H1 (cell line): ENCODE measurements at regions not wholly inside any gene's neighbourhood (a gene's known extent, or its start where the extent isn't known, plus 50 kb on each side); places are given as distances from the start of the nearest gene placed in this dataset.

ENCODE experiments used
- CTCF ChIA-PET: fragments of 300-600 bp; sonication (Branson Sonifier 250); formaldehyde crosslinking; loops from one replicate; lab custom pipeline; 2021; ENCODE audit not compliant: partially characterized antibody; lab: Charles Lee
- POLR2A ChIA-PET: fragments of 300-600 bp; sonication (Branson Sonifier 250); formaldehyde crosslinking; loops from one replicate; lab custom pipeline; 2021; ENCODE audit warnings: inconsistent platforms; ENCODE audit not compliant: partially characterized antibody; lab: Charles Lee
- DNase-seq, 2 experiments: peaks; one replicate each; pipeline versions ENCODE4 v3.0.0 to v3.0.0-alpha.2; 2010 to 2022; ENCODE audit warnings: low spot score in 2 of 2, low read depth in 1 of 2, mixed read lengths in 1 of 2
- FAIRE-seq: peaks from 2 replicates; lab custom pipeline; 2011; peaks lifted over from hg19 to GRCh38; lab: Jason Lieb, UNC
- H2AFZ ChIP-seq: 2 replicates; pipeline ENCODE4 v1.8.1; 2012; ENCODE audit warnings: low read length, inconsistent platforms
- H2AK5ac ChIP-seq: 2 replicates; pipeline ENCODE4 v1.6.1; 2013; ENCODE audit warnings: low read depth, low read length
- H2BK120ac ChIP-seq: replicated peaks from 2 replicates; pipeline ENCODE3; 2013; ENCODE audit warnings: low read depth, low read length, inconsistent platforms
- H2BK12ac ChIP-seq: 2 replicates; pipeline ENCODE4 v1.6.1; 2013; ENCODE audit warnings: low read depth, low read length
- H2BK15ac ChIP-seq: 2 replicates; pipeline ENCODE4 v1.6.1; 2013; ENCODE audit warnings: low read length
- H2BK20ac ChIP-seq: 2 replicates; pipeline ENCODE4 v1.6.1; 2013; ENCODE audit warnings: low read length
- H2BK5ac ChIP-seq: 2 replicates; pipeline ENCODE4 v1.6.1; 2013; ENCODE audit warnings: low read depth, low read length
- H3K14ac ChIP-seq: 2 replicates; pipeline ENCODE4 v1.6.1; 2013; ENCODE audit warnings: inconsistent platforms; ENCODE audit not compliant: insufficient read length
- H3K18ac ChIP-seq: 2 replicates; pipeline ENCODE4 v1.6.1; 2013; ENCODE audit warnings: low read length; ENCODE audit errors: extremely low read depth
- H3K23ac ChIP-seq: 2 replicates; pipeline ENCODE4 v1.6.1; 2013; ENCODE audit warnings: inconsistent platforms; ENCODE audit not compliant: insufficient read length
- H3K23me2 ChIP-seq: 2 replicates; pipeline ENCODE4 v1.6.1; 2013; ENCODE audit warnings: low read depth, low read length
- H3K27ac ChIP-seq: 2 replicates; pipeline ENCODE4 v1.6.1; 2011; ENCODE audit warnings: low read depth, low read length, inconsistent platforms
- H3K27me3 ChIP-seq, 4 experiments: replicated peaks in 1 of 4; 1 replicate in 1 of 4; 2 replicates in 3 of 4; pipeline versions ENCODE4 v1.6.1 to v1.8.1; 2011 to 2013; ENCODE audit warnings: low read length in 3 of 4, mild to moderate bottlenecking in 3 of 4, inconsistent platforms in 2 of 4, mixed read lengths in 2 of 4, moderate library complexity in 1 of 4; ENCODE audit not compliant: control insufficient read depth in 3 of 4, insufficient read depth in 3 of 4; ENCODE audit errors: extremely low read depth in 1 of 4
- H3K36me3 ChIP-seq, 4 experiments: 2 replicates each; pipeline versions ENCODE4 v1.6.1 to v1.8.1; 2011 to 2013; ENCODE audit warnings: mild to moderate bottlenecking in 4 of 4, low read length in 3 of 4, moderate library complexity in 2 of 4, control low read depth in 1 of 4, inconsistent platforms in 1 of 4; ENCODE audit not compliant: insufficient read depth in 4 of 4, control insufficient read depth in 2 of 4
- H3K4ac ChIP-seq: replicated peaks from 2 replicates; pipeline ENCODE3; 2013; ENCODE audit warnings: low read length, low read depth, mixed read lengths, inconsistent platforms; ENCODE audit not compliant: insufficient read length
- H3K4me1 ChIP-seq, 4 experiments: replicated peaks in 1 of 4; 1 replicate in 1 of 4; 2 replicates in 3 of 4; pipeline versions ENCODE4 v1.6.1 to v1.8.1; 2011 to 2013; ENCODE audit warnings: low read length in 3 of 4, inconsistent platforms in 2 of 4, mixed read lengths in 1 of 4; ENCODE audit not compliant: insufficient read depth in 4 of 4, control insufficient read depth in 3 of 4
- H3K4me2 ChIP-seq, 2 experiments: 2 replicates each; pipeline versions ENCODE4 v1.6.1 to v1.8.1; 2011 to 2013; ENCODE audit warnings: low read depth in 2 of 2, low read length in 2 of 2, control low read depth in 1 of 2, inconsistent platforms in 1 of 2, mild to moderate bottlenecking in 1 of 2; ENCODE audit not compliant: insufficient read depth in 1 of 2
- H3K4me3 ChIP-seq, 4 experiments: fragments of 200-600, 300-600 bp in 1 of 4; sonication (generic), shearing (Covaris generic), sonication (Bioruptor Twin) in 1 of 4; 2 replicates each; pipeline versions ENCODE4 v1.5.1 to v1.8.1; 2011 to 2016; ENCODE audit warnings: low read length in 4 of 4, low read depth in 3 of 4, control low read depth in 2 of 4, inconsistent platforms in 2 of 4, mild to moderate bottlenecking in 2 of 4, mixed read lengths in 1 of 4, moderate library complexity in 1 of 4; ENCODE audit not compliant: insufficient read depth in 2 of 4; ENCODE audit errors: extremely low read depth in 1 of 4
- H3K56ac ChIP-seq: replicated peaks from 2 replicates; pipeline ENCODE3; 2013; ENCODE audit warnings: low read depth, mild to moderate bottlenecking, mixed read lengths, low read length, inconsistent platforms; ENCODE audit not compliant: insufficient read length
- H3K79me1 ChIP-seq: 2 replicates; pipeline ENCODE4 v1.6.1; 2013; ENCODE audit warnings: low read depth, low read length, control low read depth
- H3K79me2 ChIP-seq, 2 experiments: 2 replicates each; pipeline versions ENCODE4 v1.6.1 to v1.8.1; 2012 to 2013; ENCODE audit warnings: low read length in 2 of 2, mild to moderate bottlenecking in 2 of 2, inconsistent platforms in 1 of 2; ENCODE audit not compliant: insufficient read depth in 2 of 2, control insufficient read depth in 1 of 2
- H3K9ac ChIP-seq, 4 experiments: replicated peaks in 1 of 4; 1 replicate in 1 of 4; 2 replicates in 3 of 4; pipeline versions ENCODE4 v1.6.1 to v1.8.1; 2011 to 2013; ENCODE audit warnings: low read depth in 3 of 4, low read length in 3 of 4, control low read depth in 2 of 4, mild to moderate bottlenecking in 2 of 4, moderate library complexity in 2 of 4, inconsistent platforms in 1 of 4; ENCODE audit errors: extremely low read depth in 1 of 4
- H3K9me3 ChIP-seq, 2 experiments: 2 replicates each; pipeline versions ENCODE4 v1.6.1 to v1.8.1; 2012 to 2013; ENCODE audit warnings: mild to moderate bottlenecking in 2 of 2, moderate library complexity in 2 of 2, control low read depth in 1 of 2, inconsistent platforms in 1 of 2, low read depth in 1 of 2, low read length in 1 of 2, mixed read lengths in 1 of 2; ENCODE audit not compliant: insufficient read depth in 2 of 2
- H4K20me1 ChIP-seq, 2 experiments: replicated peaks in 1 of 2; 2 replicates each; pipeline versions ENCODE3 to v1.8.1; 2011 to 2013; ENCODE audit warnings: inconsistent platforms in 2 of 2, low read length in 2 of 2, mild to moderate bottlenecking in 1 of 2; ENCODE audit not compliant: insufficient read depth in 2 of 2, control insufficient read depth in 1 of 2
- H4K5ac ChIP-seq: 2 replicates; pipeline ENCODE4 v1.6.1; 2013; ENCODE audit warnings: low read length, low read depth, mixed read lengths, inconsistent platforms; ENCODE audit not compliant: insufficient read length
- H4K8ac ChIP-seq: 2 replicates; pipeline ENCODE4 v1.8.0; 2013; ENCODE audit warnings: mild to moderate bottlenecking, moderate library complexity, low read length, inconsistent platforms; ENCODE audit not compliant: insufficient read depth; ENCODE audit errors: extremely low read depth
- H4K91ac ChIP-seq: replicated peaks from 2 replicates; pipeline ENCODE3; 2013; ENCODE audit warnings: low read length, mixed read lengths, inconsistent platforms; ENCODE audit not compliant: insufficient read length
- BACH1 ChIP-seq: IDR thresholded peaks from 2 replicates; pipeline ENCODE4 v1.6.1; 2012; ENCODE audit warnings: low read length, improper control_type of control experiment
- KDM1A ChIP-seq: fragments of 200-600, 300-600 bp; sonication (generic); IDR thresholded peaks from 2 replicates; pipeline ENCODE4 v1.7.1; 2016; ENCODE audit warnings: mild to moderate bottlenecking, low read length, borderline replicate concordance
- MAFK ChIP-seq: IDR thresholded peaks from 2 replicates; pipeline ENCODE4 v1.6.1; 2012; ENCODE audit warnings: low read depth, mild to moderate bottlenecking, improper control_type of control experiment, low read length
- NANOG ChIP-seq: IDR thresholded peaks from 2 replicates; pipeline ENCODE4 v1.6.1; 2011; ENCODE audit warnings: low read length, low read depth, mild to moderate bottlenecking, inconsistent platforms; ENCODE audit not compliant: insufficient read depth, poor library complexity, severe bottlenecking
- POU5F1 ChIP-seq: IDR thresholded peaks from 2 replicates; pipeline ENCODE4 v1.6.1; 2011; ENCODE audit warnings: low read depth, mild to moderate bottlenecking, low read length, moderate library complexity
- SAP30 ChIP-seq: fragments of 300-600 bp; sonication (generic); IDR thresholded peaks from 2 replicates; pipeline ENCODE4 v1.7.1; 2012; ENCODE audit warnings: low read length, moderate library complexity, mild to moderate bottlenecking, inconsistent platforms; ENCODE audit not compliant: insufficient read depth, insufficient replicate concordance
- SP4 ChIP-seq: IDR thresholded peaks from 2 replicates; pipeline ENCODE4 v1.6.1; 2012; ENCODE audit warnings: low read length, inconsistent platforms
- WGBS, 2 experiments: shearing (Covaris generic) in 1 of 2; methylation state at CpG; one replicate each; pipeline versions ENCODE4 v1.1.6 to v1.1.7; 2013 to 2015; ENCODE audit warnings: low lambda C conversion rate in 2 of 2, mixed read lengths in 2 of 2, inconsistent platforms in 1 of 2, low coverage in 1 of 2, missing lambda C conversion rate in 1 of 2; ENCODE audit not compliant: insufficient replicate concordance in 2 of 2, insufficient coverage in 1 of 2, insufficient read length in 1 of 2; ENCODE audit errors: extremely low coverage in 1 of 2, missing lambda C conversion rate in 1 of 2; 5-methylcytosine and 5-hydroxymethylcytosine counted together

DNA sequence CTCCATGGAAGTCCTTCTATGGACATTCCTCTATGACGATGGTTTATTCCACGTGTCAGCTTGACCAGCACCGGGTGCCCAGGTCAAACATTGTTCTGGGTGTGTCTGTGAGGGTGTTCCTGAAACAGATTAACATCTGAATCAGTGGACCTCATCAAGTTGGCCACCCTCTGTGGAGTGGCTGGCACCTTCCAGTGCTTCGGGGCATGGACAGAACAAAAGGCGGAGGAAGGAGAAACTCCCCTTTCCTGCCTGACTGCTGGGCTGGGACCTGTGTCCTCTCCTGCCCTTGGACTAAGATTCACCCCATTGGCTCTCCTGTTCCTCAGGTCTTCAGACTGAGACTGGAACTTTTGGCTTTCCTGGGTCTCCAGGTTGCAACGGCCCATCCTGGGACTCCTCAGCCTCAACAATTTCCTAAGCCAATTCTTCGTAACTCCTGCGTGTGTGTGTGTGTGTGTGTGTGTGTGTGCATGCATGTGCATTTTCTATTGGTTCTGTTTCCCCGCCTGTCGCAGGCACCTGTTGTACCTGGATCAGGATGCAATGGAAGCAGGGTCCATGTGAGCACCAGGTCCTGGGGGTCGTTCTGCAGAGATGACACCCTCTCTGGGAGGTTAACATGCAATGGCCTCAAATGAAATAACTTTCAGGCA is 357.2 kb upstream of the SALL3 start:
- Histone ChIP-seq H4K20me1 (no peaks in the 10 kb centered on the region), H3K4ac (no peak overlapping the region), H3K18ac (no peak overlapping the region), H3K14ac (no peak overlapping the region), H2AFZ (no peak overlapping the region), H3K27me3 (no peaks in the 10 kb centered on the region), H2AK5ac (no peak overlapping the region), H4K5ac (no peak overlapping the region), H3K79me1 (peaks cover 3% of the 10 kb centered on the region; the same call in 1 of the 2 replicates), H2BK5ac (no peak overlapping the region), H3K36me3 (no peaks in the 10 kb centered on the region), H3K79me2 (no peaks in the 10 kb centered on the region), H4K91ac (no peak overlapping the region), H3K9me3 (peaks cover 2 to 3% of the 10 kb centered on the region in 2 experiments; a peak in 2 of 4 replicates), H4K8ac (no peak overlapping the region), H3K9ac (no peak overlapping the region), H3K23me2 (no peaks in the 10 kb centered on the region), H3K4me2 (no peak overlapping the region), H2BK20ac (no peak overlapping the region), H3K23ac (no peak overlapping the region), H3K4me3 (no peak overlapping the region), H2BK120ac (no peak overlapping the region), H3K56ac (no peak overlapping the region), H2BK12ac (no peak overlapping the region), H3K27ac (no peak overlapping the region), H2BK15ac (no peak overlapping the region), H3K4me1 (peaks cover 0 to 6% (median 0%) of the 10 kb centered on the region in 4 experiments; a peak in 2 of 7 replicates)
- FAIRE-seq = no peak
- 90% methylated on average over 11 of the region's 11 CpGs; no CpG with 5 or more reads in 1 of the 2 experiments for WGBS, 2 experiments
- POLR2A ChIA-PET = no interaction called here
- CTCF ChIA-PET = no interaction called here
- no peak for DNase-seq
- TF ChIP-seq SP4 = no peak
- no peak for TF ChIP-seq MAFK
- TF ChIP-seq NANOG = no peak
- no peak for TF ChIP-seq BACH1
- TF ChIP-seq SAP30 = no peak
- no peak for TF ChIP-seq POU5F1
- no peak for TF ChIP-seq KDM1A
